SK-N-SH treated with all-trans-retinoic acid at 6 μM for 48 hours (cell line): ENCODE measurements at regions not wholly inside any gene's neighbourhood (a gene's known extent, or its start where the extent isn't known, plus 50 kb on each side); places are given as distances from the start of the nearest gene placed in this dataset.

Experiments
- RARB ChIP-seq: fragments of 250-450 bp; sonication (Bioruptor Pico); IDR thresholded peaks from 2 replicates; pipeline ENCODE4 v1.8.0; 2021; ENCODE audit warnings: mild to moderate bottlenecking, moderate library complexity
- ZC3H10 ChIP-seq: fragments of 250-450 bp; sonication (Bioruptor Pico); IDR thresholded peaks from 2 replicates; pipeline ENCODE4 v1.5.1; 2021; ENCODE audit warnings: mild to moderate bottlenecking, moderate library complexity
- ZFP3 ChIP-seq: fragments of 250-450 bp; sonication (Bioruptor Pico); IDR thresholded peaks from 2 replicates; pipeline ENCODE4 v1.5.0; 2020; ENCODE audit warnings: mild to moderate bottlenecking, moderate library complexity
- TF ChIP-seq, protein P1 (sequence below): fragments of 250-450 bp; sonication (Bioruptor Pico); IDR thresholded peaks from 2 replicates; pipeline ENCODE4 v1.5.1; 2020; ENCODE audit warnings: low read depth, mild to moderate bottlenecking, moderate library complexity
- TF ChIP-seq, protein P2 (sequence below): fragments of 250-450 bp; sonication (Bioruptor Pico); IDR thresholded peaks from 2 replicates; pipeline ENCODE4 v1.8.0; 2020; ENCODE audit warnings: mild to moderate bottlenecking, moderate library complexity, borderline replicate concordance
- TF ChIP-seq, protein P3 (sequence below): fragments of 250-450 bp; sonication (Bioruptor Pico); IDR thresholded peaks from 2 replicates; pipeline ENCODE4 v1.5.0; 2020; ENCODE audit warnings: mild to moderate bottlenecking, moderate library complexity

DNA sequence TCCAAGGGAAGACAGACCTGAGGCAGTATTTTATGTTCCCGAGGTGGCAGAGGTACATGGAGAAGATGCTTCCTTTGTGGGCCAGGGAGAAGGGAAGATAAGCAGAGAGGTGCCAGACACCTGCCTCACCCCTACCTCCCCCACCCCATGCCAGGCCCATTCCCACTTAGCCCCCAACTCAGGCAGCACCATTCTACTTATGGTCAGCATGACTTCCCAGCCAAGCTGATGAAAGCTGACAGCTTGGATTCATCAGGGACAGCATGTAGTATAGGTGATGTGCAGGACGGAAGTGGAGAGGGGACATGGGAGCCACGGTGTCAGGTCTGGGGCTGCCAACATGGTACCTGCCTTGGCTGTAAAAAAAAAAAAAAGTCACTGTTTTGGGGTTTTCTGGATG is 57.5 kb upstream of the CSPG4 start:
- no peak for TF ChIP-seq ZFP3
- TF ChIP-seq, protein P1, sequence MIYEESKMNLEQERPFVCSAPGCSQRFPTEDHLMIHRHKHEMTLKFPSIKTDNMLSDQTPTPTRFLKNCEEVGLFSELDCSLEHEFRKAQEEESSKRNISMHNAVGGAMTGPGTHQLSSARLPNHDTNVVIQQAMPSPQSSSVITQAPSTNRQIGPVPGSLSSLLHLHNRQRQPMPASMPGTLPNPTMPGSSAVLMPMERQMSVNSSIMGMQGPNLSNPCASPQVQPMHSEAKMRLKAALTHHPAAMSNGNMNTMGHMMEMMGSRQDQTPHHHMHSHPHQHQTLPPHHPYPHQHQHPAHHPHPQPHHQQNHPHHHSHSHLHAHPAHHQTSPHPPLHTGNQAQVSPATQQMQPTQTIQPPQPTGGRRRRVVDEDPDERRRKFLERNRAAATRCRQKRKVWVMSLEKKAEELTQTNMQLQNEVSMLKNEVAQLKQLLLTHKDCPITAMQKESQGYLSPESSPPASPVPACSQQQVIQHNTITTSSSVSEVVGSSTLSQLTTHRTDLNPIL (CRISPR knock-in tag): no peak
- TF ChIP-seq, protein P2, sequence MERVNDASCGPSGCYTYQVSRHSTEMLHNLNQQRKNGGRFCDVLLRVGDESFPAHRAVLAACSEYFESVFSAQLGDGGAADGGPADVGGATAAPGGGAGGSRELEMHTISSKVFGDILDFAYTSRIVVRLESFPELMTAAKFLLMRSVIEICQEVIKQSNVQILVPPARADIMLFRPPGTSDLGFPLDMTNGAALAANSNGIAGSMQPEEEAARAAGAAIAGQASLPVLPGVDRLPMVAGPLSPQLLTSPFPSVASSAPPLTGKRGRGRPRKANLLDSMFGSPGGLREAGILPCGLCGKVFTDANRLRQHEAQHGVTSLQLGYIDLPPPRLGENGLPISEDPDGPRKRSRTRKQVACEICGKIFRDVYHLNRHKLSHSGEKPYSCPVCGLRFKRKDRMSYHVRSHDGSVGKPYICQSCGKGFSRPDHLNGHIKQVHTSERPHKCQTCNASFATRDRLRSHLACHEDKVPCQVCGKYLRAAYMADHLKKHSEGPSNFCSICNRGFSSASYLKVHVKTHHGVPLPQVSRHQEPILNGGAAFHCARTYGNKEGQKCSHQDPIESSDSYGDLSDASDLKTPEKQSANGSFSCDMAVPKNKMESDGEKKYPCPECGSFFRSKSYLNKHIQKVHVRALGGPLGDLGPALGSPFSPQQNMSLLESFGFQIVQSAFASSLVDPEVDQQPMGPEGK (CRISPR knock-in tag): no peak
- no peak for TF ChIP-seq RARB (CRISPR knock-in tag)
- no peak for TF ChIP-seq ZC3H10 (CRISPR knock-in tag)
- TF ChIP-seq, protein P3, sequence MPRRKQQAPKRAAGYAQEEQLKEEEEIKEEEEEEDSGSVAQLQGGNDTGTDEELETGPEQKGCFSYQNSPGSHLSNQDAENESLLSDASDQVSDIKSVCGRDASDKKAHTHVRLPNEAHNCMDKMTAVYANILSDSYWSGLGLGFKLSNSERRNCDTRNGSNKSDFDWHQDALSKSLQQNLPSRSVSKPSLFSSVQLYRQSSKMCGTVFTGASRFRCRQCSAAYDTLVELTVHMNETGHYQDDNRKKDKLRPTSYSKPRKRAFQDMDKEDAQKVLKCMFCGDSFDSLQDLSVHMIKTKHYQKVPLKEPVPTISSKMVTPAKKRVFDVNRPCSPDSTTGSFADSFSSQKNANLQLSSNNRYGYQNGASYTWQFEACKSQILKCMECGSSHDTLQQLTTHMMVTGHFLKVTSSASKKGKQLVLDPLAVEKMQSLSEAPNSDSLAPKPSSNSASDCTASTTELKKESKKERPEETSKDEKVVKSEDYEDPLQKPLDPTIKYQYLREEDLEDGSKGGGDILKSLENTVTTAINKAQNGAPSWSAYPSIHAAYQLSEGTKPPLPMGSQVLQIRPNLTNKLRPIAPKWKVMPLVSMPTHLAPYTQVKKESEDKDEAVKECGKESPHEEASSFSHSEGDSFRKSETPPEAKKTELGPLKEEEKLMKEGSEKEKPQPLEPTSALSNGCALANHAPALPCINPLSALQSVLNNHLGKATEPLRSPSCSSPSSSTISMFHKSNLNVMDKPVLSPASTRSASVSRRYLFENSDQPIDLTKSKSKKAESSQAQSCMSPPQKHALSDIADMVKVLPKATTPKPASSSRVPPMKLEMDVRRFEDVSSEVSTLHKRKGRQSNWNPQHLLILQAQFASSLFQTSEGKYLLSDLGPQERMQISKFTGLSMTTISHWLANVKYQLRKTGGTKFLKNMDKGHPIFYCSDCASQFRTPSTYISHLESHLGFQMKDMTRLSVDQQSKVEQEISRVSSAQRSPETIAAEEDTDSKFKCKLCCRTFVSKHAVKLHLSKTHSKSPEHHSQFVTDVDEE (CRISPR knock-in tag): no peak
